ENCODE measurements at regions not wholly inside any gene's neighbourhood (a gene's known extent, or its start where the extent isn't known, plus 50 kb on each side); places are given as distances from the start of the nearest gene placed in this dataset.

DNA sequence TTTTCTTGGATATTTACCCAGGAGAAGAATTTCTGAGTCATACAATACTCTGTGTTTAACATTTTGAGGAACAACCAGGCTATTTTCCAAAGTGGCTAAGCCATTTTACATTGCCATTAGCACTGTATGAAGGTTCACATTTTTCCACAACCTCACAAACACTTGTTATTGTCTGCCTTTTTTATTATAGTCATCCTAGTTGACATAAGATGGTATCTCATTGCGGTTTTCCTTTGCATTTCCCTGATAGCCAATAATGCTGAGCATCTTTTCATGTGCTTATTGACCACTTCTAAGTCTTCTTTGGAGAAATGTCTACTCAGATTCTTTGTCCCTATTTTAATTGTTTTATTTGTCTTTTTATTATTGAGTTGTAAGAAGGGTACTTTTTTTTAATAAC, 107.4 kb upstream of the CES5A start:
- TF ChIP-seq TAF1 (IDR thresholded peaks at IDR 0.05; ENCODE audit: low read depth): no peak
- TF ChIP-seq RAD21 (conservative IDR thresholded peaks at IDR 0.05): no peak
- TF ChIP-seq, protein P1, sequence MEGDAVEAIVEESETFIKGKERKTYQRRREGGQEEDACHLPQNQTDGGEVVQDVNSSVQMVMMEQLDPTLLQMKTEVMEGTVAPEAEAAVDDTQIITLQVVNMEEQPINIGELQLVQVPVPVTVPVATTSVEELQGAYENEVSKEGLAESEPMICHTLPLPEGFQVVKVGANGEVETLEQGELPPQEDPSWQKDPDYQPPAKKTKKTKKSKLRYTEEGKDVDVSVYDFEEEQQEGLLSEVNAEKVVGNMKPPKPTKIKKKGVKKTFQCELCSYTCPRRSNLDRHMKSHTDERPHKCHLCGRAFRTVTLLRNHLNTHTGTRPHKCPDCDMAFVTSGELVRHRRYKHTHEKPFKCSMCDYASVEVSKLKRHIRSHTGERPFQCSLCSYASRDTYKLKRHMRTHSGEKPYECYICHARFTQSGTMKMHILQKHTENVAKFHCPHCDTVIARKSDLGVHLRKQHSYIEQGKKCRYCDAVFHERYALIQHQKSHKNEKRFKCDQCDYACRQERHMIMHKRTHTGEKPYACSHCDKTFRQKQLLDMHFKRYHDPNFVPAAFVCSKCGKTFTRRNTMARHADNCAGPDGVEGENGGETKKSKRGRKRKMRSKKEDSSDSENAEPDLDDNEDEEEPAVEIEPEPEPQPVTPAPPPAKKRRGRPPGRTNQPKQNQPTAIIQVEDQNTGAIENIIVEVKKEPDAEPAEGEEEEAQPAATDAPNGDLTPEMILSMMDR (IDR thresholded peaks at IDR 0.05; ENCODE audit: poor library complexity, severe bottlenecking): no peak

Data from neural cell (in vitro differentiated cells).